ENCODE measurements at regions not wholly inside any gene's neighbourhood (a gene's known extent, or its start where the extent isn't known, plus 50 kb on each side); places are given as distances from the start of the nearest gene placed in this dataset.

Small RNA genes lying in the stretch of these regions (microRNA-seq; reads per million reads assigned to microRNA genes)
- 9.7 to 14.3 reads per million in 2 donors for gene MIR6516
